Mammary epithelial cell (primary cell): ENCODE measurements at regions not wholly inside any gene's neighbourhood (a gene's known extent, or its start where the extent isn't known, plus 50 kb on each side); places are given as distances from the start of the nearest gene placed in this dataset.

Experiments used
- CTCF ChIP-seq, 2 donors: IDR thresholded peaks in 1 of 2; conservative IDR thresholded peaks in 1 of 2; 2 replicates each; pipeline ENCODE4 v1.5.1; 2011 to 2012; ENCODE audit warnings: inconsistent platforms in 2 of 2, low read length in 2 of 2, mild to moderate bottlenecking in 2 of 2, control low read depth in 1 of 2, low read depth in 1 of 2; ENCODE audit not compliant: insufficient read depth in 1 of 2; ENCODE audit errors: extremely low read depth in 1 of 2
- EZH2 ChIP-seq: IDR thresholded peaks from 2 replicates; pipeline ENCODE4 v1.6.1; 2012; ENCODE audit warnings: low read length, inconsistent platforms, borderline replicate concordance

- TF ChIP-seq CTCF (conservative IDR thresholded peaks at IDR 0.05 in 1 of 2, IDR thresholded peaks at IDR 0.05 in 1 of 2; ENCODE audit: extremely low read depth in 1 of 2, insufficient read depth in 1 of 2, low read depth in 1 of 2, low read length in 2 of 2), result no peak
- no peak for TF ChIP-seq EZH2
These were observed 1393.3 kb upstream of the ATXN8OS start for GRCh38 chr13:68714292-68714691.
